ENCODE measurements at regions not wholly inside any gene's neighbourhood (a gene's known extent, or its start where the extent isn't known, plus 50 kb on each side); places are given as distances from the start of the nearest gene placed in this dataset.

DNA sequence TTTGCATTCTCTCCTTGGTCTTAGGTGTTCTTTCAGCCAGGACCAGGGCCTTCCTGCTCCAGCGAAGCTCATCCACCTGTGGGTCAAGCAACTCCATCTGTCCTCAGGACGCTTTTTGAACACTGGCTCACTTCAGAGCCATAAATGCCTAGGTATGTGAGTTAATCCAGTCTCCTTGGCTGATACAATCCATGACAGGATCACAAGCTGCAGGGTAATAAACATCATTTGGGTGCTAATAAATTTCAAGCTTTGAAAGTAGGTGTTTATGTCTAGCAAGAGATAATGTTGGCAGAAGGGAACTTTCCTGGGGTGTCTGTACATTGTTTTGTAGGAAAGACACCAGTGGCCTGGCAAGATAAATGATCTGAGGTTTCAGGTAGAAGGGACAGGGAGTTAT is 159.2 kb upstream of the TUT7 start:
- no peak for DNase-seq
- TF ChIP-seq, protein P1, sequence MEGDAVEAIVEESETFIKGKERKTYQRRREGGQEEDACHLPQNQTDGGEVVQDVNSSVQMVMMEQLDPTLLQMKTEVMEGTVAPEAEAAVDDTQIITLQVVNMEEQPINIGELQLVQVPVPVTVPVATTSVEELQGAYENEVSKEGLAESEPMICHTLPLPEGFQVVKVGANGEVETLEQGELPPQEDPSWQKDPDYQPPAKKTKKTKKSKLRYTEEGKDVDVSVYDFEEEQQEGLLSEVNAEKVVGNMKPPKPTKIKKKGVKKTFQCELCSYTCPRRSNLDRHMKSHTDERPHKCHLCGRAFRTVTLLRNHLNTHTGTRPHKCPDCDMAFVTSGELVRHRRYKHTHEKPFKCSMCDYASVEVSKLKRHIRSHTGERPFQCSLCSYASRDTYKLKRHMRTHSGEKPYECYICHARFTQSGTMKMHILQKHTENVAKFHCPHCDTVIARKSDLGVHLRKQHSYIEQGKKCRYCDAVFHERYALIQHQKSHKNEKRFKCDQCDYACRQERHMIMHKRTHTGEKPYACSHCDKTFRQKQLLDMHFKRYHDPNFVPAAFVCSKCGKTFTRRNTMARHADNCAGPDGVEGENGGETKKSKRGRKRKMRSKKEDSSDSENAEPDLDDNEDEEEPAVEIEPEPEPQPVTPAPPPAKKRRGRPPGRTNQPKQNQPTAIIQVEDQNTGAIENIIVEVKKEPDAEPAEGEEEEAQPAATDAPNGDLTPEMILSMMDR (IDR thresholded peaks at IDR 0.05) = no peak
- Mint-ChIP-seq H3K9me3 (no peaks in the 10 kb centered on the region), H3K27me3 (ENCODE audit: low read depth, poor library complexity) (peaks cover 3% of the 10 kb centered on the region), H3K4me3 (no peak overlapping the region), H3K27ac (no peak overlapping the region), H3K4me1 (peaks cover 28% of the 10 kb centered on the region), H3K36me3 (ENCODE audit: low read depth) (no peaks in the 10 kb centered on the region)

DNA sequence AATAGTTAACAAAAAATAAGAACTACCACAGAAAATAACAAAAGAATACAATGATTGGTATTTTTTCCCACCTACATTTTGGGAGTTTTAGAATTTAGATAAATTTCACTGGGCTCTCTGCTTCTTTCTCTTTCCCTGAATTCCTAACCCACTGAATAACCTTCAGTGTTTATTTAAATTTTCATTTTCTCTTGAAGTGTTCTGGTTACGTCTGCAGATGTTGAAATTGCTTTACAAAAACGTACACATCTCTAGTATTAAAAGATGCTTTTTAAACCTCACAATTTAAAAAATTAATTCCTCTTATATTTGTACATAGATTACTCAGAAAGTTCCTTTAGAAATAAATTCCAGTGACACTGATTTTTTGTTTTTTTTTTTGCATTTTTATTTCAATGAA is 158.7 kb upstream of the TUT7 start:
- Mint-ChIP-seq H3K27ac (no peak overlapping the region), H3K4me1 (peaks cover 28% of the 10 kb centered on the region), H3K27me3 (ENCODE audit: low read depth, poor library complexity) (peaks cover 3% of the 10 kb centered on the region), H3K36me3 (ENCODE audit: low read depth) (no peaks in the 10 kb centered on the region), H3K4me3 (no peak overlapping the region), H3K9me3 (no peaks in the 10 kb centered on the region)
- TF ChIP-seq, protein P1 (IDR thresholded peaks at IDR 0.05) = no peak
- no peak for DNase-seq

DNA sequence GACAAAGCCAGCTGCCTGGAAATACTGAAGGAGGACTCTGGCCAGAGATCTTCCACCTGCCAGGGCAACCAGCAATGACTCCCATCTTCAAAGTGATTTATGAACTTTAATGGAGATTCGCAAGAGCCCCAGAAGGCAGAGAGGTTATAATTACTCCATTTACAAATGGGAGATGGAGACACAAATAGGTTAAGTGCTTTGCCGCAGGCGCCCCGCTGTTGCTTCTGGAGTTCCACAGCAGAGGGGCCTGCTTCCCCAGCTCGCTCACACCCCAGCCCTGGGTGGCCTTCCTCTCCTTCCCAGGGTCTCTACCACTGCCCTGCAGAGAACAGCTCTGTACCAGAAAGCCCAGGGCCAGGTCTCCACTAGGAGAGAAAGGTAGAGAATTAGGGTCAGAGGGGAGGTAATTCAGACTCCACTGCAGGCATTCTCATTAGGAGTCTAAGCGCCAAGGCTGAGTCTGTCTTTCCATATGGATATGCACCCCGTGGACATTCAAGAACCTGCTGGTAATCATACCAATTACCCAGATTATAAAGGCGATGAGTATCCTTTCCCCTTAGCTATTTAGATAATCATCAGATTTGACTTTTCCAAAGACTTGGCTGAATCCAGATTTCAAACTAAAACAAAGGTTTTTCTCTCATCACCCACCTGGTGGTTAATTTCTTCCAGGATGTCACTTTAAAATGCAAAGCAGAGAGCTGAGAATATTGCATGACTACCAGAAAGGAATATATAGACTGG is 157.6 kb upstream of the TUT7 start:
- TF ChIP-seq, protein P1 (IDR thresholded peaks at IDR 0.05) = no peak

DNA sequence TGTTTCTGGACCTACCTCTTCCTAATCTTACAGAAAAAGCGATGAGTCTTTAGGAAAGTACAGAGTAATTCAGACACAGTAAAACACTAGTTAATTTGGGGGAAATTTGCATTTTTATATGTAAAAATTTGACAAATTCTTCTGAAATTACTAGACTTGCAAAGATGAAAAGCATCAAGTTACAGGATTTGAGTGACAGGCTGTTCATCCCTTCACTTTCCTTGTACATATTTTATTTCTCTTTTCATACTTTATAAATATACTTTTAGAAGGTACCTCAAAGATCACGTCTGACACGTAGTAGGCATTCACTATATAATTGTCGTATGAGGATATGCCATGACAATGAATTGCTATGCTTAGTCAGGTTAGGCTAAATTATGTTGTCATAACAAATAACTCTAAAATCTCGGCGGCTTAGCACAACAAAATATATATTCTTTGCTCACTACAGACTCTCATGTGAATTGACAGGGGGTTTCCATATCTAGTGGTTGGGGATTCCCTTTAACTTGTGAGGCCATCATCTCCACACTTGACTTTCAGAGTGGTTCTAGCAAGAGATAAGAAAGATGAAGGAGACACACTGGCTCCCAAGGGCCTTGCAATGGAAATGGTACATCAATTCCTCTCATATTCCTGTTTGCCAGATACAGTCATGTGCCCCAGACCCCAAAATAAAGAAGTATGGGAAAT is 154.1 kb upstream of the TUT7 start:
- H3K27ac Mint-ChIP-seq = peak overlapping the region; percentile 24
- no peaks in the 10 kb centered on the region for H3K9me3 Mint-ChIP-seq

More for the DNA sequence above, 157.6 kb upstream of the TUT7 start:
- no peaks in the 10 kb centered on the region for H3K36me3 Mint-ChIP-seq (ENCODE audit: low read depth)
- H3K4me1 Mint-ChIP-seq = peaks cover 37% of the 10 kb centered on the region
- H3K27ac Mint-ChIP-seq = no peak overlapping the region
- H3K4me3 Mint-ChIP-seq = no peak overlapping the region
- DNase-seq = no peak
- H3K9me3 Mint-ChIP-seq = no peaks in the 10 kb centered on the region
- H3K27me3 Mint-ChIP-seq (ENCODE audit: low read depth, poor library complexity) = peaks cover 3% of the 10 kb centered on the region

DNA sequence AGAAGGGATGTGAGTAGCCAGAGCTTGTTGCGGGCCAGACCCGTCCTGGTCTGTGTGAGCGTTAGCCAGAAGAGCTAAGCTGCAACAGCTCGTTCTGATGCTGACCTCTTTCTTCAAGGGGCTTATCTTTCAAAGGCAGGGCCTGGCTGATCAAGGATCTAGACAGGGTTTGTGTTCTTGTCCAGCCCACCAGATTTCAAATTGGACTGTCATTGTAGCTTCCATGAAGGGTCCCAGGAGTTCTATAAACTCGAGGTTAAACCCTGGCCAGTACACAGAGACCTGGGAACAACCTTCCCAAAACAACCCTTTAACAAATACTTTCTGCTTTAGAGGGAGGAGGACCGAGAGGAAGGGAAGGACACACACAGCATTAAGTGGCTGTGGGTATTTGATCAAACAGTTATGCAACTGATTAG is 153.0 kb upstream of the TUT7 start:
- peak overlapping the region; percentile 82 for H3K27ac Mint-ChIP-seq
- H3K36me3 Mint-ChIP-seq (ENCODE audit: low read depth) = no peaks in the 10 kb centered on the region
- no peak for DNase-seq
- H3K9me3 Mint-ChIP-seq = no peaks in the 10 kb centered on the region
- H3K4me3 Mint-ChIP-seq = no peak overlapping the region
- peaks cover 21% of the 10 kb centered on the region for H3K4me1 Mint-ChIP-seq
- peaks cover 13% of the 10 kb centered on the region for H3K27me3 Mint-ChIP-seq (ENCODE audit: low read depth, poor library complexity)
- TF ChIP-seq, protein P1 (IDR thresholded peaks at IDR 0.05) = no peak

More for the DNA sequence above, 154.1 kb upstream of the TUT7 start:
- Mint-ChIP-seq H3K36me3 (ENCODE audit: low read depth) (no peaks in the 10 kb centered on the region), H3K27me3 (ENCODE audit: low read depth, poor library complexity) (peaks cover 13% of the 10 kb centered on the region), H3K4me1 (peaks cover 28% of the 10 kb centered on the region), H3K4me3 (no peak overlapping the region)
- no peak for DNase-seq
- TF ChIP-seq, protein P1 (IDR thresholded peaks at IDR 0.05) = no peak

Measured in nephron progenitor cell (in vitro differentiated cells).